ENCODE measurements at regions not wholly inside any gene's neighbourhood (a gene's known extent, or its start where the extent isn't known, plus 50 kb on each side); places are given as distances from the start of the nearest gene placed in this dataset.

DNA sequence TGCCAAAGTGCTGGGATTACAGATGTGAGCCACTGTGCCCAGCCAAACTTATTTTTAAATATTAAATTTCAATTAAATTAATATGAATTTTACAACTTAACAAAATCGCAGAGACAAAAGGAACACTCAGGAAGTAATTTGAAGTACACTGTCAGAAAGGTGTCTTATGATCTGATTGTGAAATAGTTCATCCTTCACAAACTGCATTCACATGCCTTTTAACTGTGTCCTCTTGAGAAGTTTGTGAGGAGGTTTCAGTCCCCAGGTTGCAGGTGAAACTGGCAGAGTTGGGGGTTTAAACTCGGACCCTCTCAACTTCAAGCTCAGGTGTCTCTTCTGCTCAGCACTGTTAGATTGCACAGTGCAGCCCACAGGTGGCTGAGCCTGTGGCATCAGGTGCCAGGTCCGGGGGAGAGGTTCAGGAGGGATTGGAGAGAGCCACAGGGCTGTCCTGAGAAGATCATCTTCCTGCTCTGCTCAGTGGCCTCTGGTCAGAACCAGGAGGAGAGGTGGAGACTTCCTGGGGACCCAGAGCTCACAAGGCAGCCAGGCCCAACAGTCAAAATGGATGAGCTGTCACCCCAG is 152.3 kb upstream of the RAB4A start:
- H3K4me1 ChIP-seq (ENCODE audit: control insufficient read depth in 1 of 2, insufficient read depth in 2 of 2, low read length in 2 of 2), result peaks cover 7 to 11% of the 10 kb centered on the region in 2 donors
- TF ChIP-seq, protein P1, sequence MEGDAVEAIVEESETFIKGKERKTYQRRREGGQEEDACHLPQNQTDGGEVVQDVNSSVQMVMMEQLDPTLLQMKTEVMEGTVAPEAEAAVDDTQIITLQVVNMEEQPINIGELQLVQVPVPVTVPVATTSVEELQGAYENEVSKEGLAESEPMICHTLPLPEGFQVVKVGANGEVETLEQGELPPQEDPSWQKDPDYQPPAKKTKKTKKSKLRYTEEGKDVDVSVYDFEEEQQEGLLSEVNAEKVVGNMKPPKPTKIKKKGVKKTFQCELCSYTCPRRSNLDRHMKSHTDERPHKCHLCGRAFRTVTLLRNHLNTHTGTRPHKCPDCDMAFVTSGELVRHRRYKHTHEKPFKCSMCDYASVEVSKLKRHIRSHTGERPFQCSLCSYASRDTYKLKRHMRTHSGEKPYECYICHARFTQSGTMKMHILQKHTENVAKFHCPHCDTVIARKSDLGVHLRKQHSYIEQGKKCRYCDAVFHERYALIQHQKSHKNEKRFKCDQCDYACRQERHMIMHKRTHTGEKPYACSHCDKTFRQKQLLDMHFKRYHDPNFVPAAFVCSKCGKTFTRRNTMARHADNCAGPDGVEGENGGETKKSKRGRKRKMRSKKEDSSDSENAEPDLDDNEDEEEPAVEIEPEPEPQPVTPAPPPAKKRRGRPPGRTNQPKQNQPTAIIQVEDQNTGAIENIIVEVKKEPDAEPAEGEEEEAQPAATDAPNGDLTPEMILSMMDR (IDR thresholded peaks at IDR 0.05), result no peak
- Mint-ChIP-seq H3K27me3 (ENCODE audit: low read depth in 3 of 3) (peaks cover 0 to 4% (median 3%) of the 10 kb centered on the region in 3 donors), H3K36me3 (peaks cover 1 to 6% of the 10 kb centered on the region in 2 donors), H3K27ac (peak overlapping the region in 1 of 7 donors; percentile 64), H3K4me3 (no peak overlapping the region), H3K4me1 (peaks cover 18% of the 10 kb centered on the region), H3K9me3 (peaks cover 3 to 12% (median 8%) of the 10 kb centered on the region in 7 donors)
- no peak overlapping the region for H3K4me2 ChIP-seq (replicated peaks; ENCODE audit: extremely low read depth, low read length, poor library complexity, severe bottlenecking)
- no peak overlapping the region for H3K4me3 ChIP-seq (replicated peaks in 1 of 3; ENCODE audit: low read depth in 2 of 3, low read length in 3 of 3)
- no peaks in the 10 kb centered on the region for H3K36me3 ChIP-seq (replicated peaks in 1 of 2; ENCODE audit: control insufficient read depth in 1 of 2, insufficient read depth in 2 of 2, low read length in 2 of 2)
- H3K79me2 ChIP-seq (ENCODE audit: insufficient read depth, low read length), result no peaks in the 10 kb centered on the region
- intact Hi-C loops (cut with micrococcal nuclease), result no loop called here
- no peak overlapping the region for H3K27ac ChIP-seq (ENCODE audit: low read depth in 1 of 2, low read length in 2 of 2)
- H3K9ac ChIP-seq (ENCODE audit: insufficient read depth, low read length, poor library complexity, severe bottlenecking), result no peak overlapping the region
- H4K20me1 ChIP-seq (ENCODE audit: insufficient read depth, low read length), result no peaks in the 10 kb centered on the region
- H3K9me3 ChIP-seq (replicated peaks in 1 of 2; ENCODE audit: control insufficient read depth in 1 of 2, insufficient read depth in 1 of 2, low read length in 2 of 2), result peaks cover 0 to 11% of the 10 kb centered on the region in 2 donors
- DNase-seq, result no peak
- H2AFZ ChIP-seq (ENCODE audit: insufficient read depth, low read depth, low read length, poor library complexity, severe bottlenecking), result no peak overlapping the region
- no peaks in the 10 kb centered on the region for H3K27me3 ChIP-seq (ENCODE audit: control insufficient read depth in 2 of 2, insufficient read depth in 2 of 2, low read length in 2 of 2)
- 95% methylated on average over 2 of the region's 3 CpGs for WGBS (ENCODE audit: insufficient coverage)

GRCh38 chr1:229119161-229119560 is 151.8 kb upstream of the RAB4A start:
- Histone ChIP-seq H3K4me3 (replicated peaks in 1 of 3; ENCODE audit: low read depth in 2 of 3, low read length in 3 of 3) (no peak overlapping the region), H4K20me1 (ENCODE audit: insufficient read depth, low read length) (no peaks in the 10 kb centered on the region), H3K27me3 (ENCODE audit: control insufficient read depth in 2 of 2, insufficient read depth in 2 of 2, low read length in 2 of 2) (no peaks in the 10 kb centered on the region), H3K27ac (ENCODE audit: low read depth in 1 of 2, low read length in 2 of 2) (no peak overlapping the region), H2AFZ (ENCODE audit: insufficient read depth, low read depth, low read length, poor library complexity, severe bottlenecking) (no peak overlapping the region), H3K9ac (ENCODE audit: insufficient read depth, low read length, poor library complexity, severe bottlenecking) (no peak overlapping the region), H3K4me1 (ENCODE audit: control insufficient read depth in 1 of 2, insufficient read depth in 2 of 2, low read length in 2 of 2) (peaks cover 7 to 11% of the 10 kb centered on the region in 2 donors), H3K79me2 (ENCODE audit: insufficient read depth, low read length) (no peaks in the 10 kb centered on the region), H3K9me3 (replicated peaks in 1 of 2; ENCODE audit: control insufficient read depth in 1 of 2, insufficient read depth in 1 of 2, low read length in 2 of 2) (peaks cover 0 to 11% of the 10 kb centered on the region in 2 donors), H3K36me3 (replicated peaks in 1 of 2; ENCODE audit: control insufficient read depth in 1 of 2, insufficient read depth in 2 of 2, low read length in 2 of 2) (no peaks in the 10 kb centered on the region), H3K4me2 (replicated peaks; ENCODE audit: extremely low read depth, low read length, poor library complexity, severe bottlenecking) (no peak overlapping the region)
- peaks cover 18% of the 10 kb centered on the region for H3K4me1 Mint-ChIP-seq
- H3K9me3 Mint-ChIP-seq, result peaks cover 3 to 12% (median 8%) of the 10 kb centered on the region in 7 donors
- H3K4me3 Mint-ChIP-seq, result no peak overlapping the region
- no CpG with 5 or more reads among the region's 6 CpGs for WGBS (ENCODE audit: insufficient coverage)
- TF ChIP-seq, protein P1 (IDR thresholded peaks at IDR 0.05), result no peak
- peaks cover 1 to 6% of the 10 kb centered on the region in 2 donors for H3K36me3 Mint-ChIP-seq
- no peak for DNase-seq
- peaks cover 0 to 4% (median 3%) of the 10 kb centered on the region in 3 donors for H3K27me3 Mint-ChIP-seq (ENCODE audit: low read depth in 3 of 3)
- H3K27ac Mint-ChIP-seq, result no peak overlapping the region
- intact Hi-C loops (cut with micrococcal nuclease), result no loop called here

Measured in CD14-positive monocyte (primary cell).